Fibroblast of gingiva (primary cell): ENCODE measurements at regions not wholly inside any gene's neighbourhood (a gene's known extent, or its start where the extent isn't known, plus 50 kb on each side); places are given as distances from the start of the nearest gene placed in this dataset.

Experiments
- DNase-seq: peaks from one replicate; pipeline ENCODE4 v3.0.0-alpha.2; 2011; ENCODE audit warnings: low read depth

- DNase-seq: peak; percentile 92
These were observed 890.7 kb upstream of the EPHA6 start for GRCh38 chr3:95923496-95924210.

- DNase-seq: no peak
These were observed 887.4 kb upstream of the EPHA6 start for GRCh38 chr3:95926904-95927501.

- DNase-seq: no peak
These were observed 880.2 kb upstream of the EPHA6 start for GRCh38 chr3:95934181-95934580.

GRCh38 chr3:95939235-95939809 is 875.1 kb upstream of the EPHA6 start:
- no peak for DNase-seq

- no peak for DNase-seq
These were observed 848.6 kb upstream of the EPHA6 start for GRCh38 chr3:95965704-95966336.

- peak; percentile 1 for DNase-seq
These were observed 842.8 kb upstream of the EPHA6 start for GRCh38 chr3:95971573-95971972.

GRCh38 chr3:95994338-95994737 is 820.1 kb upstream of the EPHA6 start:
- no peak for DNase-seq

GRCh38 chr3:96000966-96001365 is 813.4 kb upstream of the EPHA6 start:
- DNase-seq: no peak

- DNase-seq: no peak
These were observed 806.7 kb upstream of the EPHA6 start for GRCh38 chr3:96007650-96008195.

GRCh38 chr3:96012939-96013338 is 801.5 kb upstream of the EPHA6 start:
- DNase-seq: no peak

- no peak for DNase-seq
These were observed 796.8 kb upstream of the EPHA6 start for GRCh38 chr3:96017556-96017955.

- no peak for DNase-seq
These were observed 791.7 kb upstream of the EPHA6 start for GRCh38 chr3:96022676-96023075.

GRCh38 chr3:96027718-96028117 is 786.7 kb upstream of the EPHA6 start:
- DNase-seq: no peak

GRCh38 chr3:96039632-96040031 is 774.8 kb upstream of the EPHA6 start:
- no peak for DNase-seq

GRCh38 chr3:96059301-96059700 is 755.1 kb upstream of the EPHA6 start:
- no peak for DNase-seq

- DNase-seq: no peak
These were observed 745.3 kb upstream of the EPHA6 start for GRCh38 chr3:96069065-96069464.

- DNase-seq: no peak
These were observed 743.7 kb upstream of the EPHA6 start for GRCh38 chr3:96070678-96071077.

GRCh38 chr3:96071097-96071496 is 743.3 kb upstream of the EPHA6 start:
- no peak for DNase-seq

GRCh38 chr3:96072226-96072625 is 742.2 kb upstream of the EPHA6 start:
- no peak for DNase-seq

GRCh38 chr3:96083610-96084009 is 730.8 kb upstream of the EPHA6 start:
- DNase-seq: no peak

- DNase-seq: no peak
These were observed 728.4 kb upstream of the EPHA6 start for GRCh38 chr3:96086018-96086417.

GRCh38 chr3:96101006-96101560 is 713.3 kb upstream of the EPHA6 start:
- DNase-seq: no peak

- DNase-seq: no peak
These were observed 707.7 kb upstream of the EPHA6 start for GRCh38 chr3:96106701-96107100.
